ENCODE measurements at regions not wholly inside any gene's neighbourhood (a gene's known extent, or its start where the extent isn't known, plus 50 kb on each side); places are given as distances from the start of the nearest gene placed in this dataset.
"Not testable (repeated sequence)": the region's sequence is repeated elsewhere in the genome, so short reads cannot be mapped to it uniquely, and the experiment has no call there.

DNA sequence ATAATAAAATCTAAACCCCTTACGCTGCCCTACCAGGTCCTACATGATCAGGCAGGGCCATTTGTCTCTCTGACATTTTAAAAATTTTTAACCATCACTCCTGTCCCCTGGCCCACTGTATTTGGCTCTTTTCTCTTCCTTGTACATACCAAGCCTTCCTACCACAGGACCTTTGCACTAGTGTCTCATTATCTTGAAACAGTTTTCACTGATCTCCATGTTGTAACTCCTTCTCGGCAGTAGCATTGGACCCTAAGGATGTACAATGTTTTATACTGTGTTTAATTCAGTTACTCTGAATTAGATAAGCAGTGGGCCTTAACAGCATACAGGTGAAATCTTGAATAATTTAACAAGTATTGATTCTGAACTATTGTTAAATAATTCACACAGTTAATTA is 330.7 kb downstream of the UTRN start:
- no peak for DNase-seq (ENCODE audit: low spot score)

GRCh38 chr6:144617191-144617590 is 332.1 kb downstream of the UTRN start:
- no peak for DNase-seq (ENCODE audit: low spot score)

DNA sequence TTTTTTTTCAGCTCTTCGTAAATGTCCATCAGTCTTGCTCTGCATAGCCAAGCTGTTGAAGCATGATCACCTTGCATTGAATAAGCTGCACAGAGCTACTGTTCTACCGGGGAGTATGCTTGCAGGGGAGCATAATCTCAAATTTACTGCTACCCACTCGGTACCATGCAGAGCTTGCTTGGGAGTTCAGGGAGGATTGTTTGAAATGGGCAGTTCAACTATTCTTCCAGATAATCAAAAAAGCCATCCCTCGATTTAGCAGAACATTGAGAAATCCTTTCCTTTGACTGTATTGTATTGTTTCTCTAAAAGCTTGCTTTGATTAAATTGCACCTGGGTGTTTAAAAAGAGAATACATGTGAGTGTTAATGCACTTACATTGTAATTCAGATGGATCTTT is 332.6 kb downstream of the UTRN start:
- no peak for DNase-seq (ENCODE audit: low spot score)

DNA sequence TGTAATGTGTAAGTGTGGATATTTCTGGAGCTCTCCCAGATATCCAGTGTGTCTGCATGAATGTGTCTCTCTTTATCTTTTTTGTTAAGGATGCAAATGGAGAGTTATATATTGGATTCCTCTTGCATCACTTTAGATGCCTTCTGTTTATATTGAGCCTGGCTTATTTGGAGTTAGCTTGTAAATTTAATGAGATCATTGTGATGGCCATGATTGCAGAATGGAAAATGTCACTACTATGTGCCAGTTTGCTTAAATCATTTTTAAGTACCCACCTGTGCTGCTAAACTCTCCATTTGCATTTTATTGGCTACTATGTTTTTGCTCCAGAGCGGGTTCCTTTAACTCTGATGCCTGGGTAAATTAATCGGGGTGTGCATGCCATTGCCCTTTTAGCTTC is 334.8 kb downstream of the UTRN start:
- DNase-seq (ENCODE audit: low spot score) = no peak

DNA sequence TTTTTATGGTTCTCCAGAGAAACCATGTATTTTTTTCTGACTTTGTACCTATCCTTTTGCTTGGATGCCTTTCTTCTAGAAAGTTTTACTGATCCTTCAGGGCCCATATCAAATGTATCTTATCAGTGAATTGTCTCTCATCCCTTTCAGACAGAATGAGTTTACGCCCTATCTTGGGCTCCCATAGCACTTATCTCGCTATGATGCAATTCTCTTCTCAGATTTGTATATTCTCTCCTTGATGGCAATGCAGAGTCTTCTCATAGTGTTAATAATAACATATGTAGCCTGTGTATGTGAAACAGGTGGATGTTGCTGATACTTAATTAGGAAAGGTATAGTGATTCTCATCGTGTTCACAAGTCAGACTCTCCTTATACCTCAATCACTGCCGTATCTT is 336.2 kb downstream of the UTRN start:
- no peak for DNase-seq (ENCODE audit: low spot score)

DNA sequence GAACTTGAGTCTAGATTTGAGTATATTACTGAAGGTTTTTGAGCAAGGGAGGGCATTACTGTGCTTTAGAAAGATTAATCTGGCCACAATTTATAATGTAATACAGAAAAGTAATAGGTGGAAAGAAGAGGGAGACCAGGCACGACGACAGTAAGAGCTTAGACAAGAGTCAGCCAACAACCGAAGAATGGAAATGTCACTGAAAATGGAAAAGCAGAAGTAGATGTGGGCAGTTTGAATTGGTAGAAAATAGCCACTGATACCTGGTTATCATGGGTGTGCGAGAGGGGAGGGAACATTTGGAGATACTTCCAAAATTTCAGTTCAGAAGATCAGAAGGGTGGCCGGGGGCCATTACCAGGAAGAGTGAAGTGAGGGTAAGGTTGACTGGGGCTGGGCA is 339.1 kb downstream of the UTRN start:
- DNase-seq (ENCODE audit: low spot score) = no peak

DNA sequence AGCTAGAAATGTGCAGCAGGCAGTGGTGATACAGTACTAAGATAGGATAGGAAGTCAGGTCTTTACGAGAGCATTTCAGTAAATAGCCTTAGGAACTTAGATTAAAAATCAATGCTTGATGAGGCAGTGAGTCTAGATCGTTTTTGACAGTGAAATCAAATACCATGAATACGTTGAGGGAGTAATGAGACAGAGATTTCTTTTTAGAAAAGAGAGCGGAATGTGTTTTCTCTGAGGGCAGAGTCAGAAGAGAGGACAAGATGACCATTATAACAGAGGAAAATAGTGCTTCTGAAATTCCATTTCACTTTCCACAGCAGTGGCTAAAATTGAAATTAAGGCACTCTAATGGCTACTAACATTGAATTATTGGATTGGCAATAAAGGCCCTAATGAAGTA is 339.6 kb downstream of the UTRN start:
- DNase-seq (ENCODE audit: low spot score) = no peak

DNA sequence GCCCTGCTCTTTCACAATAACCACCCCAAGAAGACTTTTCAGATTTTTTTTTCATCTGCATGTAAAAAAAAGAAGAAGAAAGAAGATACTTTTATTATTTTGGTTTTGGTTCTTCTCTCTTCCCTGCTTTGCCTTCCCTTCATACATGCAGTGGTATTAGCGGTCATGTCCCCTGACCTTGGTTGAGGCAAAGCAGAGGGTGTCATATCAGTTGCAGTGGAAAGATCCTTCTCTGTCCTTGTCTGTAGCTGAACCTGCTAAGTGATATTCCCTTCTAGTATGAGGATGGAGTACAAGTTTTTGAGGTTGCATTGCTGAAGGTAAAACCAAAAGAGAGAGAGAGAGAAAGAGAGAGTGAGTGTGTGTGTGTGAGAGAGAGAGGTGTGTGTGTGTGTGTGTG is 345.7 kb downstream of the UTRN start:
- no peak for DNase-seq (ENCODE audit: low spot score)

GRCh38 chr6:144632266-144632665 is 347.1 kb downstream of the UTRN start:
- no peak for DNase-seq (ENCODE audit: low spot score)

DNA sequence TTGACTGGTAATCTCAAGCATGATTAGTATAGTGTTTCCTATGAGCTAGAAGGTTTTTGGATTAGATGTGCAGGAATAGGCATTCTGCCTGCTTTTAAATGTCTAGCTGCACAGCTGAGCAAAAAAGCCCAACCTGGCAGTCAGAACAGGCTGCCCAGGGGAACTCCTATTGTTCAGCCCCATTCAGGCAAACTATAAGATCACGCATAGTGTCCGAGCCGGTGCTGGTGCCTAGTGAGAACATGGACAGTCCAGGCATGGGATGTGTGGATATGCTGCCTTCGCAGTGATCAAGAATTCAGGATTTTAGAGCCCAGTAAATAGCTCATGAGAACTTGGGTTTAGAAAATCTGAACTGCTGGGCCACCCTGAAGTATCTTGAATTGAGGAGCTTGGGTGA is 348.8 kb downstream of the UTRN start:
- no peak for DNase-seq (ENCODE audit: low spot score)

DNA sequence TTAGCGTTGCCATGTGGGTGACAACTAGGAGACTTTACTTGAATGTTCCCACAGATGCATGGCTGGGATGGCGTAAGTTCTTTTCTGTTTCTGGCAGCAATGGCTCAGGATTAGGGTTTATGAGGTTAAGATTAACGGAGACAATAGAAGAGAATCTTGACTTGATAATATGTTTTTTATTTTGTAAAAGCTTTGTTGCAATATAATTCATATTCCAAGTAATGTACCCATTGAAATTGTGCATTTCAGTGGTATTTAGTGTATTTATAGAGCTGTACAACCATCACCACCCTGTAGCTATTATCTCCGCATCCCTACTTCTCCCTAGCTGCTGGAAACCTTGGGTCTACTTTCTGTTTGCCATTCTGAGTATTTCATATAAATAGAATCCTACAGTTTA is 349.2 kb downstream of the UTRN start:
- DNase-seq (ENCODE audit: low spot score) = no peak

DNA sequence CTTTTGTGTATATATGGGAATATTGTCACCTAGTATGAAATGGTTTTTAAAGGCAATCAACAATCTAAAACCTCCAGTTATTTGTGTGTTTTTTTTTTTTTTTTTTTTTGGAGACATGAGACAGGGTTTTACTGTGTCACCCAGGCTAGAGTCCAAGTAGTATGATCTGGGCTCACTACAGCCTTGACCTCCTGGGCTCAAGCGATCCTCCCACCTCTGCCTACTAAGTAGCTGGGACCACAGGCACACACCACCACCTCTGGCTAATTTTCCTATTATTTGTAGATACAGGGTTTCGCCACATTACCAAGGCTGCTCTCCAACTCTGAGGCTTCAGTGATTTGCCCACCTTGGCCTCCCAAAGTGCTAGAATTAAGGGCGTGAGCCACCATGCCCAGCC is 349.9 kb downstream of the UTRN start:
- no peak for DNase-seq (ENCODE audit: low spot score)

DNA sequence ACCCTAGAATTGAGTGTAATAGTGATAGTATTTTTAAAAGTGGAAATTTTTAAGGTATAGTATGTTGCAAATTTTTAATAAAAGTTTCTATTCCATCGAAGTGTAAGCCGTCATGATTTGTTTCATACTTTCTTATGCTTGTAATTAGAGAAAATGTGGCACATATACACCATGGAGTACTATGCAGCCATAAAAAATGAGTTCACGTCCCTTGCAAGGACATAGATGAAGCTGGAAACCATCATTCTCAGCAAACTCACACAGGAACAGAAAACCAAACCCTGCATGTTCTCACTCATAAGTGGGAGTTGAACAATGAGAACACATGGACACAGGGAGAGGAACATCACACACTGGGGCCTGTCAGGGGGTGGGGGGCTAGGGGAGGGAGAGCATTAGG is 350.9 kb downstream of the UTRN start:
- not testable (repeated sequence) for DNase-seq (ENCODE audit: low spot score)

- DNase-seq (ENCODE audit: low spot score) = no peak
Measured at GRCh38 chr6:144637541-144637940, 352.4 kb downstream of the UTRN start.

GRCh38 chr6:144639654-144640053 is 354.5 kb downstream of the UTRN start:
- DNase-seq (ENCODE audit: low spot score) = no peak

DNA sequence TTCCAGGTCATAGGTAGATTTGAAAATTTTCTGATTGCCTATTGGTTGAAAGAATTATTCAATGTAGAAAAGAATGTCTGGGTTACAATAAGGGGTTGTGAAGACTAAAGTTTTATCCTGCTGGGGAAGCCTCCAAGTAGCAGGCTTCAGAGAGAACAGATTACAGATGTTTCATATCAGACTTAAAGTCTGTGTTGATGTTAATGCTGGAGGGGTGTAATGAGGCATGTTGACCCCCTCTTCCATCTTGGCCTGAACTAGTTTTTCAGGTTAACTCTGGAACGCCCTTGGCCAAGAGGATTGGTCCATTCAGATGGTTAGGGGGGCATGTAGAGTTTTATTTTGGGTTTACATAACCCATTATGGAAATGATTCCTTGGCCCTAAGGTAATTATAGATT is 356.2 kb downstream of the UTRN start:
- no peak for DNase-seq (ENCODE audit: low spot score)

DNA sequence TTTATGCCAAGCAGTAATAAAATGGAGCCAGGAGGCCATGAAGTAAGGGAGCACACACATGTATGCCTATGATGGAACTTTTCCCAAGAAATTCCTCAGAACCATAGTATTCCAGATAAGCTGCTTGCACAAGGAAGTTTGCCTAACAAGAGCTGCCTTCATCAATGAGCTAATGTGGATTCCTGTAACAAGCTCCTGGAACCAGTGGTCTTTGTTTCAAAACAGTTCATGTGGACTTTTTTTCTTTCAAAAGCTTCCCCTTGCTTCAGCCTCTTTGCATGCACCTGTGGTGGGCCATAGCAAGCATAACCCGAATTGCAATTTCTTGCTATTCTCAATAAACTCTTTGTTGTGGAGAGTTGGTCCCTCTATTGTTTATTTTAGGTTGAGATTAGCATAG is 359.6 kb downstream of the UTRN start:
- no peak for DNase-seq (ENCODE audit: low spot score)

DNA sequence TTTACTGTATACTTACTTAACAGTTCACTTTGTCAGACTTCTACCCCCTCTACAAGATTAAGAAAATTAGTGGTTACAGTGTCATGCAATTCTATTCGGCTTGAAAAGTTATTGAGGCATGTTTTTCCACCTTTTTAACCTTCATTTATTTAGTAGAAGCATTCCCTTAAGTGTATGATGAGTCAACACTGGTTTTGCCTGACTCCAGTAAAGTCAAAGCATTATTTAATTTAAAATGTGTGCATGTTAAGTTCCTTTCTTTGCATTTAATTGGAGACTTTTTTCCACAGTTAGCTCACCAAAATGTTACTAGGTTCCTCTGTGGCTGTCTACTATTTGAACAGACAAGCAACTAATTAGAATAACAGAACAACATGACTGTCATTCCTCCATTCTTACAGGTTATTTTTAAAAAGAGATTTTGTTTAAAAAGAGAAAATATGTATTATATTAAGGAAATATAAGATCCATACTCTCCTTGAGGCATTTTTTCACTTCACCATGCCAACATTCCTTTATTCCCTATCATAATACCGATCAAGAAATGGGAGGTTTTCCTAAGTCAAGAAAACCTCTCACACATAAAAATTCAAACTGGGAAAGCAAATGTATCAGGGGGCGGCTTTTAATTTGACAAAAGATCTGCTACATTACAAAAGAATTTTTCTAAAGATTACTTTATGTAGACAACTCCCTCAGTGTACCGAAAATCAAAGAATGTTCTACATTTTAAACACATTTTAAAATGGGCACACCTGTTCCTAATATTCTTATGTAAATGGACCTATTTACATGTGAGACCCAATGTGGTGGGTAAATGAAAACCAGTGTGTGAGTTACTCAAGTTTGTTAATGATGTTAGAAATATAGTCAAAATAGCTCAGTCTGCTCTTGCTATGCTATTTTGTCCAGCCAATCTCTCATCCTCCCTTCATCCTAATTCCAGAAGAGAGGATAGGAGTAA is 361.2 kb downstream of the UTRN start:
- no peak for DNase-seq (ENCODE audit: low spot score)

DNA sequence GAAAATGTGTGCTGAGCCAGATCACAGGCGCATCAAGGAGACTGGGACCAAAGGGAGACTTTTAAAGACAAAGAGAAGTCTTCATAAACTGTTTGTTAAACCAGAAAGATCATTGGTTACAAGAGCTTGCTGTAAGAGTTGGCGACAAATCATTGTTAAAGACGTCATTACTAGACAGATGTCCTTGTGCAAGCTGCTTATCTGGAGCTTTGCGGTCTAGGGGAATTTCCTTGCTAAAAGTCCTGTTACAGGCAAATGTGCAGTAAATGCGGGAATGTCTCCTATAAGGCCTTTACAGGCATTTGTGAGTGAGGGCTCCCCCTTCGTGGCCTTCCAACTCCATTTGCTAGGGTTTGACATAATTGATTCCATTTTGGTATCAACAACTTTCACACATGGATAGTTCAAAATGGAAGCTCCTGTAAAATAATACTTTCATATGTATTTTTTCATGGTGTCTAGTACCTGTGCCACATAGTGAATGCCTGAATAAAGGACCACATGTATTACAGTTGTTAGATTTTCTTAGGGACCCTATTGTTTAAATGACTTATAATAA is 362.4 kb downstream of the UTRN start:
- no peak for DNase-seq (ENCODE audit: low spot score)

- DNase-seq (ENCODE audit: low spot score) = no peak
Measured at GRCh38 chr6:144647971-144648651, 363.0 kb downstream of the UTRN start.

DNA sequence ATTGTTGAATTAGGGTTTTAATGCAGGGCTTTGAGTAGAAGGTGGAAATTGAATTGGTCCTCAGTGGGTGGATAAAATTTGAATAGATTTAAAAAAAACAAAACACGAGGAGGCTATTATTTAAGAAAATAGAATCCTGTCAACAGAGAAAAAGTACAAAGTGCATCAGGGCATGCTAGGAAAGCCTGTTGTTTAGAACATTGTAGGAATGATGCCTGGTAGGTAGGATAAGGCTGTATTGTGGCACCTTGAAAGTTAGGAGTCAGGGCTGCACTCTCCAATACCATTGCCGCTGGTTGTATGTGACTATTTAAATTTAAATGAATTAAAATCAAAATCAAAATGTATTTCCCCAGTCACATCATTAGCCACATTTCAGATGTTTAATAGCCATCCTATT is 363.9 kb downstream of the UTRN start:
- DNase-seq (ENCODE audit: low spot score) = no peak

GRCh38 chr6:144651234-144651633 is 366.1 kb downstream of the UTRN start:
- no peak for DNase-seq (ENCODE audit: low spot score)

- DNase-seq (ENCODE audit: low spot score) = no peak
Measured at GRCh38 chr6:144652292-144652891, 367.3 kb downstream of the UTRN start.

Measured in D341Med (cell line).